PFSK-1 (cell line): ENCODE measurements at regions not wholly inside any gene's neighbourhood (a gene's known extent, or its start where the extent isn't known, plus 50 kb on each side); places are given as distances from the start of the nearest gene placed in this dataset.

ENCODE experiments used
- FOXP2 ChIP-seq: optimal IDR thresholded peaks from 2 replicates; pipeline ENCODE3; 2011; ENCODE audit warnings: borderline replicate concordance, control low read depth, inconsistent platforms; ENCODE audit not compliant: insufficient read depth; ENCODE audit errors: extremely low read length, extremely low read depth
- POLR2AphosphoS5 ChIP-seq: IDR thresholded peaks from 2 replicates; pipeline ENCODE4 v1.6.1; 2012; ENCODE audit warnings: low read depth, mild to moderate bottlenecking, control low read depth, low read length, moderate library complexity
- SIN3A ChIP-seq: IDR thresholded peaks from 2 replicates; pipeline ENCODE4 v1.6.1; 2012; ENCODE audit warnings: mild to moderate bottlenecking, low read length, moderate library complexity, borderline replicate concordance; ENCODE audit not compliant: insufficient read depth
- TAF1 ChIP-seq: IDR thresholded peaks from 2 replicates; pipeline ENCODE4 v1.6.1; 2012; ENCODE audit warnings: low read length, control low read depth, borderline replicate concordance; ENCODE audit not compliant: insufficient read depth
- TF ChIP-seq, protein P1 (sequence below), 2 experiments: IDR thresholded peaks; 2 replicates each; pipeline versions ENCODE4 v1.6.1 to v1.8.0; 2011 to 2012; ENCODE audit warnings: low read depth in 2 of 2, low read length in 2 of 2, control low read depth in 1 of 2, inconsistent platforms in 1 of 2, mild to moderate bottlenecking in 1 of 2, moderate library complexity in 1 of 2; ENCODE audit not compliant: insufficient read depth in 1 of 2

DNA sequence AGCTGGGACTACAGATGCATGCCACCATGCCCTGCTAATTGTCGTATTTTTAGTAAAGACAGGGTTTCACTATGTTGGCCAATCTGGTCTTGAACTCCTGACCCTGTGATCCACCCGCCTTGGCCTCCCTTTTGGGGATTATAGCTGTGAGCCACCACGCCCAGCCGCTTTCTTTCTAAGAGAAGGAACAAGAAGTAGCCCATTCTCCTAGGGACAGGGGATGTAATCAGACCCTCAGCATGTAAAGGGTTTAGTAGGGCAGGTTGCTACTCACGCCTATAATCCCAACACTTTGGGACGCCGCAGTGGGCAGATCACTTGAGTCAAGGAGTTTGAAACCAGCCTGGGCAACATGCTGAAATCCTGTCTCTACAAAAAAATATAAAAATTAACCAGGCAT lies 189.7 kb downstream of the TOMM20 start:
- no peak for TF ChIP-seq FOXP2
- TF ChIP-seq, protein P1, sequence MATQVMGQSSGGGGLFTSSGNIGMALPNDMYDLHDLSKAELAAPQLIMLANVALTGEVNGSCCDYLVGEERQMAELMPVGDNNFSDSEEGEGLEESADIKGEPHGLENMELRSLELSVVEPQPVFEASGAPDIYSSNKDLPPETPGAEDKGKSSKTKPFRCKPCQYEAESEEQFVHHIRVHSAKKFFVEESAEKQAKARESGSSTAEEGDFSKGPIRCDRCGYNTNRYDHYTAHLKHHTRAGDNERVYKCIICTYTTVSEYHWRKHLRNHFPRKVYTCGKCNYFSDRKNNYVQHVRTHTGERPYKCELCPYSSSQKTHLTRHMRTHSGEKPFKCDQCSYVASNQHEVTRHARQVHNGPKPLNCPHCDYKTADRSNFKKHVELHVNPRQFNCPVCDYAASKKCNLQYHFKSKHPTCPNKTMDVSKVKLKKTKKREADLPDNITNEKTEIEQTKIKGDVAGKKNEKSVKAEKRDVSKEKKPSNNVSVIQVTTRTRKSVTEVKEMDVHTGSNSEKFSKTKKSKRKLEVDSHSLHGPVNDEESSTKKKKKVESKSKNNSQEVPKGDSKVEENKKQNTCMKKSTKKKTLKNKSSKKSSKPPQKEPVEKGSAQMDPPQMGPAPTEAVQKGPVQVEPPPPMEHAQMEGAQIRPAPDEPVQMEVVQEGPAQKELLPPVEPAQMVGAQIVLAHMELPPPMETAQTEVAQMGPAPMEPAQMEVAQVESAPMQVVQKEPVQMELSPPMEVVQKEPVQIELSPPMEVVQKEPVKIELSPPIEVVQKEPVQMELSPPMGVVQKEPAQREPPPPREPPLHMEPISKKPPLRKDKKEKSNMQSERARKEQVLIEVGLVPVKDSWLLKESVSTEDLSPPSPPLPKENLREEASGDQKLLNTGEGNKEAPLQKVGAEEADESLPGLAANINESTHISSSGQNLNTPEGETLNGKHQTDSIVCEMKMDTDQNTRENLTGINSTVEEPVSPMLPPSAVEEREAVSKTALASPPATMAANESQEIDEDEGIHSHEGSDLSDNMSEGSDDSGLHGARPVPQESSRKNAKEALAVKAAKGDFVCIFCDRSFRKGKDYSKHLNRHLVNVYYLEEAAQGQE (IDR thresholded peaks at IDR 0.05; ENCODE audit: insufficient read depth in 1 of 2, low read depth in 2 of 2, low read length in 2 of 2), result no peak
- no peak for TF ChIP-seq POLR2AphosphoS5
- no peak for TF ChIP-seq TAF1
- TF ChIP-seq SIN3A, result no peak

DNA sequence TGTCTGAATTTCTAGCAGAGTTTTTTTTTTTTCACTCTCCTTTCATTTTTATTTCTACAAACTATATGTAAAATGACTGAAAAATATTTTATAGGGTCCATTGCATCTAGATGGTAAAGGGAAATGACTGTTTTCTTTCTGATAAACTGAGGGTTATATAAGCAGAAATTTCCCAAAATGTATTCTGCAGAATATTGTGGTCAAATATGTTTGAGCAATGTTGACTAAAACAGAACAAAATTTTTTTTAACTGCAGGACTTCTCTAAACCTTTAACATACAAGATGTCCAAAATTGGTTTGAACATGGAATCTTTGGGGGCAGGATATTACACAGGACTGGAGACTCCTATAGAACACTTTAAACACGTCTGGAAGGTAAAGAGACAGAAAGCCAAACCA lies 190.5 kb downstream of the TOMM20 start:
- TF ChIP-seq, protein P1 (IDR thresholded peaks at IDR 0.05; ENCODE audit: insufficient read depth in 1 of 2, low read depth in 2 of 2, low read length in 2 of 2), result no peak
- TF ChIP-seq SIN3A (no peak), TAF1 (no peak), POLR2AphosphoS5 (no peak), FOXP2 (no peak)

DNA sequence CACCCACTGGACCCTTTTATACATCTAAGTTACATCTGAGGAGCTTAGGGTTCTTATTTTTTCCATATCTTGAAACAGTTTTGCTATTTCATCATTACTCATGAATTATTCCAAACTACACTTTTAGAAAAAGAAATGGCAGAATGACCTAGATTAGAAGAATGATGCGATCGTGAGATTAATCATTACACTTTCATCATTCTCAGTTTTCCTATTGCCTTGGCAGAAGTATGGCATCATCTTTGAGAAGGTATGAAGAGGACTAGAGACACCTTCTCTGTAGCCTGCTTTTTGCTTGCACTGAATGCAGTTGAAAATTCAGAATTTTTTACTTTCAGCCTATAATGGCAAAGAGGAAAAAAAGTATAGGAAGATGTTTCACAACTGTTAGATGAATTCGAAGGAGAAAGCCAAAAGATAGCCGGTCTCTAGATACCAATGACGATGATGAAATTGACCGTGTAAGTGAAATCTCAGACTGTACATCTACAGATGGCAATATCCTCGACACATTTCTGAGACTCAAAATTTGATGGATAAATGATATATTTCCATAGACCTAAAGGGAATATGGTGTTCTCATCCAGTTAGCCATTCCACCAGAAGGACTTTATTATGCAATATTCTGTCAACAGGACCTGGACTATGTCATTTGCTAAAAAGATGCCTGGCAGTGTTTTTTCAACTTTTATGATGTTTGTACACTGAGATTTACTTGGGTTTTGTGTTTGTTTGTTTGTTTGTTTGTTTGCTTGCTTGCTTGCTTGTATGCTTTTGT lies 191.8 kb downstream of the TOMM20 start:
- no peak for TF ChIP-seq SIN3A
- no peak for TF ChIP-seq TAF1
- TF ChIP-seq FOXP2, result no peak
- no peak for TF ChIP-seq POLR2AphosphoS5
- TF ChIP-seq, protein P1 (IDR thresholded peaks at IDR 0.05; ENCODE audit: insufficient read depth in 1 of 2, low read depth in 2 of 2, low read length in 2 of 2), result no peak

DNA sequence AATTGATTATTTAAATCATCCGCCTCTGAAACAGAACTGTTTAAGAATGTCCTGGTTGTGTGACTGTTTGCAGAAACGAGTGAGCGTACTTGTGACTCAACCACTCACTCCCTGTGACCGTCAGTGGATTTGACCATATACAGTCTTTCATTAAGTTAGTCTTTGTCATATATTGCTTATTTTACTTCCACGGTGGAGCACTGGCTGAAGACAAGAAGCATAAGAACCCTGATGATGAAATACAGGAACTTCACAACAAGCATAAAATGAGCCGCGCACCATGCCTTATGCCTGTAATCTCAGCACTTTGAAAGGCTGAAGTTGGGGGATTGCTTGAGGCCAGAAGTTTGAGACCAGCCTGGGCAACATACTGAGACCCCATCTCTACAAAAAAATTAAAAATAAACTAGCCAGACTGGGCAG lies 194.0 kb downstream of the TOMM20 start:
- TF ChIP-seq, protein P1 (IDR thresholded peaks at IDR 0.05; ENCODE audit: insufficient read depth in 1 of 2, low read depth in 2 of 2, low read length in 2 of 2), result no peak
- TF ChIP-seq TAF1 (no peak), FOXP2 (no peak), SIN3A (no peak), POLR2AphosphoS5 (no peak)

DNA sequence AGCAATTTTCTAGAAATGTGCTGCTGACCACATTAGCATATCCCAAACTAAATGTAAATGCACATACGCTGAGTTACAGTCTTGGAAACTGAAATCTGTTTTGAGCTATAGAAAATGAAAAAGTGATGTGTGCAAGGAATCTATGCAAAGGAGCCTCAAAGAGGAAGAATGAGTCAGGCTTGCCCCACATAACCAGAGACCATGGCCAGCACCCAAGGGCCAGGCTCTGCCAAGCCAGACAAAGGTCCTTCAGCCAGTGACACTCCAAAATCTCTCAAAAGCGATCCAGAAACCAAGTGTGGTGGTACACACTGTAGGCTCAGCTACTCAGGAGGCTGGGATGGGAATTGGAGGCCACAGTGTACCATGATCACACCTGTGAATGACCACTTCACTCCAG lies 195.2 kb downstream of the TOMM20 start:
- TF ChIP-seq FOXP2, result no peak
- TF ChIP-seq, protein P1 (IDR thresholded peaks at IDR 0.05; ENCODE audit: insufficient read depth in 1 of 2, low read depth in 2 of 2, low read length in 2 of 2), result peak; percentile 38 to 64; a peak in 2 of 4 replicates
